C4-2B (cell line): ENCODE measurements at regions not wholly inside any gene's neighbourhood (a gene's known extent, or its start where the extent isn't known, plus 50 kb on each side); places are given as distances from the start of the nearest gene placed in this dataset.

Experiments
- H3K27ac ChIP-seq: fragments of 450-650 bp; 2 replicates; pipeline ENCODE4 v1.5.1; 2017
- CTCF ChIP-seq: fragments of 450-650 bp; conservative IDR thresholded peaks from 2 replicates; pipeline ENCODE4 v1.5.1; 2017; ENCODE audit warnings: mild to moderate bottlenecking
- ZFX ChIP-seq: fragments of 450-650 bp; IDR thresholded peaks from 2 replicates; pipeline ENCODE4 v1.6.1; 2017

- H3K27ac ChIP-seq = no peak overlapping the region
- TF ChIP-seq CTCF = no peak
- TF ChIP-seq ZFX = no peak
These were observed 289.7 kb upstream of the FSHR start for GRCh38 chr2:49444005-49444404.

GRCh38 chr2:49426996-49427395 is 272.7 kb upstream of the FSHR start:
- TF ChIP-seq CTCF (no peak), ZFX (no peak)

GRCh38 chr2:49416252-49416651 is 261.9 kb upstream of the FSHR start:
- H3K27ac ChIP-seq = no peak overlapping the region
- no peak for TF ChIP-seq CTCF
- no peak for TF ChIP-seq ZFX

More at GRCh38 chr2:49426996-49427395, 272.7 kb upstream of the FSHR start:
- H3K27ac ChIP-seq = no peak overlapping the region

- no peak overlapping the region for H3K27ac ChIP-seq
- TF ChIP-seq CTCF (no peak), ZFX (no peak)
These were observed 249.8 kb upstream of the FSHR start for GRCh38 chr2:49404108-49404507.

- TF ChIP-seq ZFX (no peak), CTCF (no peak)
These were observed 249.3 kb upstream of the FSHR start for GRCh38 chr2:49403637-49404036.

GRCh38 chr2:49379406-49379805 is 225.1 kb upstream of the FSHR start:
- no peak overlapping the region for H3K27ac ChIP-seq

More at GRCh38 chr2:49403637-49404036, 249.3 kb upstream of the FSHR start:
- no peak overlapping the region for H3K27ac ChIP-seq

GRCh38 chr2:49371128-49371701 is 216.9 kb upstream of the FSHR start:
- H3K27ac ChIP-seq = no peak overlapping the region
- TF ChIP-seq CTCF = no peak
- no peak for TF ChIP-seq ZFX

More at GRCh38 chr2:49379406-49379805, 225.1 kb upstream of the FSHR start:
- TF ChIP-seq ZFX (no peak), CTCF (no peak)
